MM.1S (cell line): ENCODE measurements at regions not wholly inside any gene's neighbourhood (a gene's known extent, or its start where the extent isn't known, plus 50 kb on each side); places are given as distances from the start of the nearest gene placed in this dataset.

Experiments
- DNase-seq: peaks from one replicate; pipeline ENCODE4 v3.0.0-alpha.2; 2015
- H2AFZ ChIP-seq: fragments of 300-600 bp; sonication (generic); 2 replicates; pipeline ENCODE4 v1.6.0; 2016; ENCODE audit warnings: antibody characterized with exemption, low read length
- H3F3A ChIP-seq: fragments of 300-600 bp; sonication (generic); 2 replicates; pipeline ENCODE4 v1.6.1; 2016; ENCODE audit warnings: mild to moderate bottlenecking, antibody characterized with exemption, low read length, moderate library complexity, mixed read lengths; ENCODE audit not compliant: insufficient read depth
- H3K27ac ChIP-seq: fragments of 300-600 bp; sonication (generic); 2 replicates; pipeline ENCODE4 v1.5.1; 2016; ENCODE audit warnings: mild to moderate bottlenecking, low read length
- H3K27me3 ChIP-seq: fragments of 300-600 bp; sonication (generic); replicated peaks from 2 replicates; pipeline ENCODE4 v1.6.0; 2016; ENCODE audit warnings: low read length; ENCODE audit not compliant: insufficient read depth
- H3K36me3 ChIP-seq: fragments of 300-600 bp; sonication (generic); replicated peaks from 2 replicates; pipeline ENCODE4 v1.6.1; 2016; ENCODE audit warnings: mild to moderate bottlenecking, low read length, mixed read lengths; ENCODE audit not compliant: insufficient read depth
- H3K4me1 ChIP-seq: fragments of 300-600 bp; sonication (generic); 2 replicates; pipeline ENCODE4 v1.6.1; 2016; ENCODE audit warnings: low read length, mixed read lengths
- H3K4me2 ChIP-seq: fragments of 300-600 bp; sonication (generic); 2 replicates; pipeline ENCODE4 v1.6.0; 2016; ENCODE audit warnings: low read depth, low read length
- H3K4me3 ChIP-seq: fragments of 300-600 bp; sonication (generic); 2 replicates; pipeline ENCODE4 v1.5.1; 2016; ENCODE audit warnings: low read length, mixed read lengths
- H3K79me2 ChIP-seq: fragments of 300-600 bp; sonication (generic); 2 replicates; pipeline ENCODE4 v1.6.1; 2016; ENCODE audit warnings: mixed run types, low read length, mixed read lengths
- H3K9ac ChIP-seq: fragments of 300-600 bp; sonication (generic); 2 replicates; pipeline ENCODE4 v1.6.1; 2016; ENCODE audit warnings: low read length, mixed read lengths
- H3K9me2 ChIP-seq: fragments of 300-600 bp; sonication (generic); replicated peaks from 2 replicates; pipeline ENCODE4 v1.6.1; 2016; ENCODE audit warnings: mild to moderate bottlenecking, low read length, mixed read lengths; ENCODE audit not compliant: insufficient read depth
- H3K9me3 ChIP-seq: fragments of 300-600 bp; sonication (generic); replicated peaks from 2 replicates; pipeline ENCODE4 v1.6.1; 2016; ENCODE audit warnings: mild to moderate bottlenecking, low read length, mixed read lengths; ENCODE audit not compliant: insufficient read depth
- H4K20me1 ChIP-seq: fragments of 300-600 bp; sonication (generic); 2 replicates; pipeline ENCODE4 v1.6.1; 2016; ENCODE audit warnings: mild to moderate bottlenecking, low read length, moderate library complexity, mixed read lengths; ENCODE audit not compliant: insufficient read depth
- CTCF ChIP-seq: fragments of 300-600 bp; sonication (generic); IDR thresholded peaks from 2 replicates; pipeline ENCODE4 v1.5.1; 2016; ENCODE audit warnings: antibody characterized with exemption, low read length, mixed read lengths
- EZH2 ChIP-seq: fragments of 300-600 bp; sonication (generic); optimal IDR thresholded peaks from 2 replicates; pipeline ENCODE3; 2017; ENCODE audit warnings: low read depth, mild to moderate bottlenecking, antibody characterized with exemption, low read length, mixed read lengths
- EZH2phosphoT487 ChIP-seq: fragments of 300-600 bp; sonication (generic); IDR thresholded peaks from 2 replicates; pipeline ENCODE4 v1.6.1; 2018; ENCODE audit warnings: antibody characterized with exemption, low read length

GRCh38 chr1:216960716-216961115, 237.5 kb upstream of the ESRRG start:
- Histone ChIP-seq H3K79me2 (no peaks in the 10 kb centered on the region), H3K36me3 (no peaks in the 10 kb centered on the region), H3F3A (no peaks in the 10 kb centered on the region), H3K4me1 (no peaks in the 10 kb centered on the region), H2AFZ (no peak overlapping the region), H3K9ac (no peak overlapping the region), H3K9me3 (no peaks in the 10 kb centered on the region), H3K27me3 (no peaks in the 10 kb centered on the region), H4K20me1 (no peaks in the 10 kb centered on the region), H3K4me3 (no peak overlapping the region), H3K9me2 (no peaks in the 10 kb centered on the region), H3K4me2 (no peak overlapping the region), H3K27ac (no peak overlapping the region)
- no peak for TF ChIP-seq EZH2phosphoT487
- no peak for DNase-seq

- DNase-seq = no peak
- no peak overlapping the region for H3K27ac ChIP-seq
- no peak overlapping the region for H3K4me3 ChIP-seq
- no peaks in the 10 kb centered on the region for H3K27me3 ChIP-seq
- H3K36me3 ChIP-seq = no peaks in the 10 kb centered on the region
- no peaks in the 10 kb centered on the region for H3K9me2 ChIP-seq
- no peaks in the 10 kb centered on the region for H3K9me3 ChIP-seq
- no peak overlapping the region for H2AFZ ChIP-seq
- no peaks in the 10 kb centered on the region for H3K4me1 ChIP-seq
- H3K9ac ChIP-seq = no peak overlapping the region
- no peaks in the 10 kb centered on the region for H3K79me2 ChIP-seq
- H3K4me2 ChIP-seq = no peak overlapping the region
- TF ChIP-seq CTCF (no peak), EZH2 (no peak), EZH2phosphoT487 (no peak)
- H3F3A ChIP-seq = no peaks in the 10 kb centered on the region
- H4K20me1 ChIP-seq = no peaks in the 10 kb centered on the region
Observed at GRCh38 chr1:216958569-216958968, 235.3 kb upstream of the ESRRG start.

GRCh38 chr1:216953495-216953894, 230.3 kb upstream of the ESRRG start:
- Histone ChIP-seq H3K27me3 (no peaks in the 10 kb centered on the region), H3F3A (no peaks in the 10 kb centered on the region), H2AFZ (no peak overlapping the region), H4K20me1 (no peaks in the 10 kb centered on the region), H3K9ac (no peak overlapping the region), H3K9me2 (no peaks in the 10 kb centered on the region), H3K4me3 (no peak overlapping the region), H3K4me1 (no peaks in the 10 kb centered on the region), H3K4me2 (no peak overlapping the region), H3K27ac (no peak overlapping the region), H3K79me2 (no peaks in the 10 kb centered on the region), H3K36me3 (no peaks in the 10 kb centered on the region), H3K9me3 (no peaks in the 10 kb centered on the region)
- no peak for TF ChIP-seq EZH2phosphoT487
- TF ChIP-seq EZH2 = no peak
- no peak for TF ChIP-seq CTCF
- no peak for DNase-seq

GRCh38 chr1:216952864-216953263, 229.6 kb upstream of the ESRRG start:
- no peaks in the 10 kb centered on the region for H3K9me3 ChIP-seq
- no peak overlapping the region for H3K27ac ChIP-seq
- H3K4me2 ChIP-seq = no peak overlapping the region
- no peak overlapping the region for H3K9ac ChIP-seq
- no peaks in the 10 kb centered on the region for H3F3A ChIP-seq
- H3K36me3 ChIP-seq = no peaks in the 10 kb centered on the region
- H3K9me2 ChIP-seq = no peaks in the 10 kb centered on the region
- H3K27me3 ChIP-seq = no peaks in the 10 kb centered on the region
- TF ChIP-seq CTCF (no peak), EZH2phosphoT487 (no peak), EZH2 (no peak)
- H2AFZ ChIP-seq = no peak overlapping the region
- no peak for DNase-seq
- H3K4me3 ChIP-seq = no peak overlapping the region
- H4K20me1 ChIP-seq = no peaks in the 10 kb centered on the region
- no peaks in the 10 kb centered on the region for H3K79me2 ChIP-seq
- no peaks in the 10 kb centered on the region for H3K4me1 ChIP-seq
